Upper lobe of left lung (tissue), 4 donors: ENCODE measurements at regions not wholly inside any gene's neighbourhood (a gene's known extent, or its start where the extent isn't known, plus 50 kb on each side); places are given as distances from the start of the nearest gene placed in this dataset.

Source experiments
- CTCF ChIP-seq, 6 experiments: fragments of 450-650 bp in 4 of 6; fragments of 200-600 bp in 2 of 6; sonication (generic) in 2 of 6; IDR thresholded peaks; one replicate each; pipeline ENCODE4 v1.5.1; 2016 to 2019; ENCODE audit warnings: antibody characterized with exemption in 6 of 6
- EP300 ChIP-seq, 4 donors: sonication (generic); formaldehyde crosslinking; IDR thresholded peaks; one replicate each; pipeline ENCODE4 v1.5.1; 2017; ENCODE audit warnings: antibody characterized with exemption in 4 of 4, control low read depth in 2 of 4
- POLR2A ChIP-seq, 4 donors: fragments of 450-650 bp; IDR thresholded peaks; one replicate each; pipeline ENCODE4 v1.5.1; 2016 to 2017; ENCODE audit warnings: antibody characterized with exemption in 4 of 4, mild to moderate bottlenecking in 2 of 4
- POLR2AphosphoS5 ChIP-seq, 2 donors: sonication (generic); formaldehyde crosslinking; IDR thresholded peaks; one replicate each; pipeline ENCODE4 v1.5.1; 2017; ENCODE audit warnings: antibody characterized with exemption in 2 of 2

- TF ChIP-seq POLR2A (IDR thresholded peaks at IDR 0.05) (no peak), EP300 (IDR thresholded peaks at IDR 0.05) (no peak), CTCF (IDR thresholded peaks at IDR 0.05) (no peak), POLR2AphosphoS5 (IDR thresholded peaks at IDR 0.05) (no peak)
These were observed 142.5 kb downstream of the GNAT3 start for GRCh38 chr7:80369321-80369720.
